Common myeloid progenitor, CD34-positive (primary cell): ENCODE measurements at regions not wholly inside any gene's neighbourhood (a gene's known extent, or its start where the extent isn't known, plus 50 kb on each side); places are given as distances from the start of the nearest gene placed in this dataset.

Experiments used
- CTCF ChIA-PET: fragments of 350-600 bp; sonication (Branson Sonifier 250); formaldehyde crosslinking; loops from one replicate; lab custom pipeline; 2021; ENCODE audit warnings: antibody characterized with exemption; lab: Charles Lee
- POLR2A ChIA-PET: fragments of 350-600 bp; sonication (Branson Sonifier 250); formaldehyde crosslinking; loops from one replicate; lab custom pipeline; 2021; ENCODE audit warnings: antibody characterized with exemption; lab: Charles Lee
- DNase-seq, 3 donors: peaks; one replicate each; pipeline versions ENCODE4 v3.0.0 to v3.0.0-alpha.2; 2013
- H3K27ac ChIP-seq, 2 experiments: 1 replicate in 1 of 2; 2 replicates in 1 of 2; pipeline ENCODE4 v1.7.0; 2013; ENCODE audit warnings: inconsistent platforms in 2 of 2, low read length in 2 of 2, mild to moderate bottlenecking in 2 of 2, low read depth in 1 of 2, moderate library complexity in 1 of 2; ENCODE audit not compliant: severe bottlenecking in 2 of 2, insufficient read depth in 1 of 2, poor library complexity in 1 of 2
- H3K27me3 ChIP-seq, 5 experiments: replicated peaks in 2 of 5; 1 replicate in 3 of 5; 2 replicates in 2 of 5; pipeline versions ENCODE4 v1.6.1 to v1.7.0; 2013; ENCODE audit warnings: low read length in 4 of 5, mild to moderate bottlenecking in 2 of 5, moderate library complexity in 2 of 5, inconsistent platforms in 1 of 5; ENCODE audit not compliant: insufficient read depth in 5 of 5, control insufficient read depth in 4 of 5
- H3K36me3 ChIP-seq, 4 experiments: 1 replicate in 2 of 4; 2 replicates in 2 of 4; pipeline versions ENCODE4 v1.6.1 to v1.7.0; 2013; ENCODE audit warnings: low read length in 3 of 4, control low read depth in 1 of 4, mild to moderate bottlenecking in 1 of 4; ENCODE audit not compliant: control insufficient read depth in 4 of 4, insufficient read depth in 4 of 4
- H3K4me1 ChIP-seq, 4 experiments: 1 replicate in 3 of 4; 2 replicates in 1 of 4; pipeline versions ENCODE4 v1.6.1 to v1.7.1; 2013; ENCODE audit warnings: low read length in 3 of 4, mild to moderate bottlenecking in 3 of 4, control low read depth in 1 of 4, inconsistent platforms in 1 of 4, moderate library complexity in 1 of 4; ENCODE audit not compliant: control insufficient read depth in 4 of 4, insufficient read depth in 4 of 4; ENCODE audit errors: control extremely low read depth in 1 of 4
- H3K4me3 ChIP-seq, 7 experiments: 1 replicate in 4 of 7; 2 replicates in 3 of 7; pipeline versions ENCODE4 v1.5.1 to v1.7.0; 2013; ENCODE audit warnings: mild to moderate bottlenecking in 7 of 7, low read length in 6 of 7, moderate library complexity in 6 of 7, inconsistent platforms in 2 of 7, low read depth in 2 of 7, control low read depth in 1 of 7; ENCODE audit not compliant: insufficient read depth in 4 of 7, control insufficient read depth in 1 of 7; ENCODE audit errors: extremely low read depth in 1 of 7
- H3K9me3 ChIP-seq, 5 experiments: 1 replicate in 4 of 5; 2 replicates in 1 of 5; pipeline versions ENCODE4 v1.6.1 to v1.7.1; 2013; ENCODE audit warnings: low read length in 4 of 5, mild to moderate bottlenecking in 2 of 5, inconsistent platforms in 1 of 5, low read depth in 1 of 5, moderate library complexity in 1 of 5; ENCODE audit not compliant: control insufficient read depth in 4 of 5, insufficient read depth in 2 of 5; ENCODE audit errors: control extremely low read depth in 1 of 5
- WGBS: methylation state at CpG from one replicate; pipeline ENCODE4 v1.1.5; 2013; ENCODE audit not compliant: insufficient coverage; 5-methylcytosine and 5-hydroxymethylcytosine counted together

DNA sequence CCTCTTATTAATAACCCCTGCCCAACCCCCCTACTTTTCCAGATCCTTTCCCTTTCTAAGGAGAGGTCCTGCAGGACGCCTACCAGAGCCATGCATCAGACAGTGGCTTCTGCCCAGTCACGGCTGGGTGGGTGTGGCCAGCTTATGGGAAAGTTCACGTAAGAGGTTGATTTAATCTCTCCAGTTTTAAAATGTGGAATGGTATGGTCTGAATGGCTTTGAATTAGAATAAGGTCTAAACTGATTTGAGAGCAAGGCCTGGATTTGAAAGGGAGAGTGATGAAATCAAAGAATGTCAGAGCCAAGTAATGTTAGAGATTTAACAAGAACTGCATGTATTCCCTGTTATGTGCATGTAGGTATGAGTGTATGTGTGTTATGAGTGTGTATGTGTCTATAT is 275.7 kb downstream of the PAX1 start:
- DNase-seq: no peak
- no peaks in the 10 kb centered on the region for H3K9me3 ChIP-seq
- WGBS: 100% methylated on average over 1 of the region's 3 CpGs
- H3K4me1 ChIP-seq: no peaks in the 10 kb centered on the region
- CTCF ChIA-PET: no interaction called here
- no peaks in the 10 kb centered on the region for H3K36me3 ChIP-seq
- H3K27me3 ChIP-seq: no peaks in the 10 kb centered on the region
- no peak overlapping the region for H3K4me3 ChIP-seq
- no peak overlapping the region for H3K27ac ChIP-seq
- POLR2A ChIA-PET: no interaction called here

DNA sequence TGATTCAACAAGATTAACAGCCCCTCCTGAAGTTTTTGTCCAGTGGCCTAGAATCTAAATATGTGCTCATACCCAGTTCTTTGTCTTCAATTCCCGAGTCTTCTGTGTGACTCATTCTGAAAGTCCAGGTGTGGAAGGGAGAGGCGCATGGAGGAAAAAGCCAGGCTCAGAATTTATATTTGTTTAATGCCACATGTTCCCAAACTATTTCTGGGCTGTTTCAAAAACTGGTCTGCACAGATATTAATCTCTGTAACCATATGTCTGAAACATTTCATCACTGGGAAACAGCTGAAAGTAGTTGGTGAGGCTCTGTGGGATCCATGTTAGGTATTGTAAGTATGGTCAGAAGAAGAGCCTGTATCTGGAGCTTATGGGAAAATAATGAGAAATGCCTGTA is 266.0 kb downstream of the PAX1 start:
- H3K27me3 ChIP-seq: peaks cover 0 to 2% (median 0%) of the 10 kb centered on the region in 5 experiments
- ChIA-PET CTCF (no interaction called here), POLR2A (no interaction called here)
- no peak for DNase-seq
- no peaks in the 10 kb centered on the region for H3K9me3 ChIP-seq
- H3K4me3 ChIP-seq: no peak overlapping the region
- no peaks in the 10 kb centered on the region for H3K36me3 ChIP-seq
- no peak overlapping the region for H3K27ac ChIP-seq
- H3K4me1 ChIP-seq: no peaks in the 10 kb centered on the region
- 92% methylated on average over 2 of the region's 2 CpGs for WGBS

DNA sequence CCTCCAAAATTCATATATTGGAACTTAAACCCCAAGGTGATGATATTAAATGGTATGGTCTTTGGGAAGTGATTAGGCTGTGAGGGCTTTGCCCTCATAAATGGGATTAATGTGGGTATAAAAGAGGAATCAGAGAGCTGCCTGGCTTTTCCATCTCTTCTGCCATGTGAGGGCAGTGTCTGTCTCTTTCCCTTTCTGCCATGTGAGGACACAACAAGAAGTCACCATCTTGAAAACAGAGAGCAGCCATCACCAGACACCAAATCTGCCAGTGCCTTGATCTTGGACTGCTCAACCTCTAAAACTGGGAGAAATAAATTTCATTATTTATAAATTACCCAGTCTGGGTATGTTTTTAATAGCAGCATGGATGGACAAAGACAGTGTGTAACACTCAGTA is 263.0 kb downstream of the PAX1 start:
- no peaks in the 10 kb centered on the region for H3K4me1 ChIP-seq
- no peak for DNase-seq
- peaks cover 0 to 2% (median 0%) of the 10 kb centered on the region in 5 experiments for H3K27me3 ChIP-seq
- H3K4me3 ChIP-seq: no peak overlapping the region
- H3K36me3 ChIP-seq: no peaks in the 10 kb centered on the region
- ChIA-PET POLR2A (no interaction called here), CTCF (no interaction called here)
- peaks cover 0 to 1% (median 0%) of the 10 kb centered on the region in 5 experiments for H3K9me3 ChIP-seq
- no peak overlapping the region for H3K27ac ChIP-seq

DNA sequence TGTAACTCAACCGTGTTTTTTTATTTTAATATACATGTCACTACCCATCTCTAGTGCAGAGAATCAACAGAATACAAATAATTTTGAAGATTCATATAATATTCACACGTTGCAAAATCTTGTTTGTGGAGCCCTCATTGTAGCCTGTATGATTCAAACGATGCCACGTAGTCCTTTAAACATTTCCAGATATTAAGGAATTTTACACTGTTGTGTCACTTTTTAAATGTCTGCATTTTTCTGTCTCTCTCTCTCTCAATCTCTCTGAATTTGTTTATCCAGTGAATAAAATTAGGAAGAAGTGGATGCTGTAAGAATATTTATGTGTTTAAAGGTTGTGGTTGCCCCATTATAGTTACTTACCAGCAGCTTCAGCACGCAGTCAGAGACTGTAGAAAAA is 262.0 kb downstream of the PAX1 start:
- CTCF ChIA-PET: no interaction called here
- H3K27ac ChIP-seq: no peak overlapping the region
- no peak overlapping the region for H3K4me3 ChIP-seq
- H3K4me1 ChIP-seq: no peaks in the 10 kb centered on the region
- POLR2A ChIA-PET: no interaction called here
- peaks cover 0 to 1% (median 0%) of the 10 kb centered on the region in 5 experiments for H3K9me3 ChIP-seq
- 100% methylated on average over 1 of the region's 5 CpGs for WGBS
- peaks cover 0 to 2% (median 0%) of the 10 kb centered on the region in 5 experiments for H3K27me3 ChIP-seq
- no peaks in the 10 kb centered on the region for H3K36me3 ChIP-seq
- no peak for DNase-seq

DNA sequence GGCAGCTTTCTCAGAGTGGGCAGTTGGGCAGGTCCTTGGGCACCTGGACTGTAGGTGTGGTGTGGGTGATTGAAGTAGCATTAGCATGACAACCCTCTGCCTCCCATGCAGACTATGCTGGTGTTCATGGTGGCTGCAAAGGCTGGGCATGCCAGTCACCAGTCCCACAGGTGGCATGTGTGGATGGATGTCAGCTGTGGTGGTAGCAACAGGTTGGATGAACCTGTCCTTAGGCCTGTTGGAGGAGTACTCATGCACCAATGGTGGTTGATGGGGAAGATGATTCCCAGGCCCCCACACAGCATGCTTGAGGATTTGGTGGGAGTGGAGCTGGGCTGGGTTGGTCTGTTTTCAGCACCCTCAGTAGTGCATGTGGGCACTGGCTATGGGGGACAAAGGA is 251.1 kb downstream of the PAX1 start:
- Histone ChIP-seq H3K4me1 (no peaks in the 10 kb centered on the region), H3K36me3 (no peaks in the 10 kb centered on the region), H3K4me3 (no peak overlapping the region), H3K9me3 (peaks cover 0 to 8% (median 0%) of the 10 kb centered on the region in 5 experiments), H3K27me3 (no peaks in the 10 kb centered on the region), H3K27ac (no peak overlapping the region)
- CTCF ChIA-PET: no interaction called here
- DNase-seq: no peak
- POLR2A ChIA-PET: no interaction called here

DNA sequence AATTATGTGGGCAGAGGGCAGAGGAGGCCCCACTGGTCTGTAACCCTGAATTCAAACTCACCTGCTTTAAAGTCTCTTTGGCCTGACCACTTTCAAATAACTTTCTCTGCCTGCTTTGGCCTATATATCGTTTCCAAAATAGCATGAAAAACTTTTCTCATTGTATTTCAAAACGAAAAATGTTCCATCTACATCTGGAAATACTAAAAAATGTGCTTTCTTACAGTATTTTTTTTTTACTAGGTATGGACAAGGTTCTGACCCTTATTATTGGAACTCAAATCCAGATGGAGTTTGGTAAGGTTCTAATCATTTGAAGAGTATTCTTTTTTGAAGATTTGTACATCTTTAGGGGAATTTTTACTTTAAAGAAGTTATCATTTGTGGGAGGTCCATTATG is 241.9 kb downstream of the PAX1 start:
- no peaks in the 10 kb centered on the region for H3K9me3 ChIP-seq
- H3K36me3 ChIP-seq: no peaks in the 10 kb centered on the region
- WGBS: no CpG with 5 or more reads among the region's 2 CpGs
- no peak overlapping the region for H3K27ac ChIP-seq
- H3K27me3 ChIP-seq: no peaks in the 10 kb centered on the region
- DNase-seq: no peak
- ChIA-PET POLR2A (no interaction called here), CTCF (no interaction called here)
- H3K4me3 ChIP-seq: no peak overlapping the region
- H3K4me1 ChIP-seq: no peaks in the 10 kb centered on the region

DNA sequence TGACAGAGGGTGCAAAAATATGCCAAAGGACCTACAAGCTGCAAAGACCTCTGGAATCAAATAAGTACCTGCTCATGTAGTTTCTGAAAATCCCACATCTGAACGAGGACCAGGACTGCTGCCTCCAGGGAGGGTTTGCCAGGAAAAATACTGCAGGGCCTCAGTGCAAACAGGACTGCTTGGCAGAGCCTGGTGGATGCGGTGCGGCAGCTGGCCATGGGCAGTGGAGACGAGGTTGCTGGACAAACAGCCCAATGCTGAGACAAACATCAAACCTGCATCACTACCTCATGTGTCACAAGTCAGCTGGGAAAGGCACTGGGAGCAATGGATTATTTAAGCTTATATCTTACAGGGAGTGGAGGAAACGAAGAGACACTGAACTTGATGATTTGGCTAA is 238.8 kb downstream of the PAX1 start:
- POLR2A ChIA-PET: no interaction called here

More for the DNA sequence above, 238.8 kb downstream of the PAX1 start:
- H3K4me1 ChIP-seq: no peaks in the 10 kb centered on the region
- H3K9me3 ChIP-seq: peaks cover 0 to 2% (median 0%) of the 10 kb centered on the region in 5 experiments
- H3K27ac ChIP-seq: no peak overlapping the region
- H3K4me3 ChIP-seq: no peak overlapping the region
- H3K27me3 ChIP-seq: no peaks in the 10 kb centered on the region
- DNase-seq: no peak
- CTCF ChIA-PET: no interaction called here
- 82% methylated on average over 1 of the region's 5 CpGs for WGBS
- no peaks in the 10 kb centered on the region for H3K36me3 ChIP-seq
